ENCODE measurements at regions not wholly inside any gene's neighbourhood (a gene's known extent, or its start where the extent isn't known, plus 50 kb on each side); places are given as distances from the start of the nearest gene placed in this dataset.

DNA sequence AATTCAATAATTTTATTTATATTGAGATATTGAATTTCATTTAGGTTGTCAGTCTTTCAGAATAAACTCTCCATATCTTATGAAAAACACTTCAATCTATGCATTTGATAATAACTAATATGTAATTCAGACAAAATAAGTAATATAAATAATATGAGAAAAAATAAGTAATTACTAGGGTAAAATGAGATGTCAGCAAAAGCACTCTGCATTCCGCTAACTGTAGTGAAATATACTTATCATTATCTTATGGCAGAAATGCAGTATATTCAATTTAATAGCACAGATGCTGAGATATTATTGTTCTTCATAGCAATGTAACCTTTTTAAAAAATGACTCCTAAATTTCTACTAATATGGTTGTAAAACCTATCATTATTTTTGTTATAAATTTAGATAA lies 606.2 kb upstream of the VRK2 start:
- TF ChIP-seq, protein P1, sequence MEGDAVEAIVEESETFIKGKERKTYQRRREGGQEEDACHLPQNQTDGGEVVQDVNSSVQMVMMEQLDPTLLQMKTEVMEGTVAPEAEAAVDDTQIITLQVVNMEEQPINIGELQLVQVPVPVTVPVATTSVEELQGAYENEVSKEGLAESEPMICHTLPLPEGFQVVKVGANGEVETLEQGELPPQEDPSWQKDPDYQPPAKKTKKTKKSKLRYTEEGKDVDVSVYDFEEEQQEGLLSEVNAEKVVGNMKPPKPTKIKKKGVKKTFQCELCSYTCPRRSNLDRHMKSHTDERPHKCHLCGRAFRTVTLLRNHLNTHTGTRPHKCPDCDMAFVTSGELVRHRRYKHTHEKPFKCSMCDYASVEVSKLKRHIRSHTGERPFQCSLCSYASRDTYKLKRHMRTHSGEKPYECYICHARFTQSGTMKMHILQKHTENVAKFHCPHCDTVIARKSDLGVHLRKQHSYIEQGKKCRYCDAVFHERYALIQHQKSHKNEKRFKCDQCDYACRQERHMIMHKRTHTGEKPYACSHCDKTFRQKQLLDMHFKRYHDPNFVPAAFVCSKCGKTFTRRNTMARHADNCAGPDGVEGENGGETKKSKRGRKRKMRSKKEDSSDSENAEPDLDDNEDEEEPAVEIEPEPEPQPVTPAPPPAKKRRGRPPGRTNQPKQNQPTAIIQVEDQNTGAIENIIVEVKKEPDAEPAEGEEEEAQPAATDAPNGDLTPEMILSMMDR (IDR thresholded peaks at IDR 0.05): no peak
- no peak for TF ChIP-seq POLR2A (IDR thresholded peaks at IDR 0.05)
